ENCODE measurements at regions not wholly inside any gene's neighbourhood (a gene's known extent, or its start where the extent isn't known, plus 50 kb on each side); places are given as distances from the start of the nearest gene placed in this dataset.
"Not testable (repeated sequence)": the region's sequence is repeated elsewhere in the genome, so short reads cannot be mapped to it uniquely, and the experiment has no call there.

- no peak overlapping the region for H3K4me3 ChIP-seq (ENCODE audit: low read length)
- TF ChIP-seq CTCF (IDR thresholded peaks at IDR 0.05; ENCODE audit: insufficient read depth, low read depth, low read length, missing control alignments) = no peak
- DNase-seq (ENCODE audit: low read depth) = no peak
These were observed 54.2 kb upstream of the RABGAP1L start for GRCh38 chr1:174105086-174105485.

GRCh38 chr1:174103766-174104165, 55.6 kb upstream of the RABGAP1L start:
- H3K4me3 ChIP-seq (ENCODE audit: low read length) = no peak overlapping the region
- TF ChIP-seq CTCF (IDR thresholded peaks at IDR 0.05; ENCODE audit: insufficient read depth, low read depth, low read length, missing control alignments) = no peak
- DNase-seq (ENCODE audit: low read depth) = no peak

GRCh38 chr1:174101976-174102375, 57.3 kb upstream of the RABGAP1L start:
- not testable (repeated sequence) for H3K4me3 ChIP-seq (ENCODE audit: low read length)
- peak; percentile 50 for DNase-seq (ENCODE audit: low read depth)

GRCh38 chr1:174097426-174097825, 61.9 kb upstream of the RABGAP1L start:
- TF ChIP-seq CTCF (IDR thresholded peaks at IDR 0.05; ENCODE audit: insufficient read depth, low read depth, low read length, missing control alignments) = no peak
- DNase-seq (ENCODE audit: low read depth) = no peak
- no peak overlapping the region for H3K4me3 ChIP-seq (ENCODE audit: low read length)

- TF ChIP-seq CTCF (IDR thresholded peaks at IDR 0.05; ENCODE audit: insufficient read depth, low read depth, low read length, missing control alignments) = peak; percentile 12
- not testable (repeated sequence) for H3K4me3 ChIP-seq (ENCODE audit: low read length); DNase-seq (ENCODE audit: low read depth)
These were observed 65.5 kb upstream of the RABGAP1L start for GRCh38 chr1:174093789-174094188.

- no peak overlapping the region for H3K4me3 ChIP-seq (ENCODE audit: low read length)
- DNase-seq (ENCODE audit: low read depth) = no peak
- no peak for TF ChIP-seq CTCF (IDR thresholded peaks at IDR 0.05; ENCODE audit: insufficient read depth, low read depth, low read length, missing control alignments)
These were observed 68.3 kb upstream of the RC3H1 start for GRCh38 chr1:174090471-174090870.

- no peak for TF ChIP-seq CTCF (IDR thresholded peaks at IDR 0.05; ENCODE audit: insufficient read depth, low read depth, low read length, missing control alignments)
- DNase-seq (ENCODE audit: low read depth) = peak; percentile 19
- H3K4me3 ChIP-seq (ENCODE audit: low read length) = no peak overlapping the region
These were observed 58.7 kb upstream of the RC3H1 start for GRCh38 chr1:174080819-174081218.

GRCh38 chr1:174079796-174080195, 57.6 kb upstream of the RC3H1 start:
- no peak for TF ChIP-seq CTCF (IDR thresholded peaks at IDR 0.05; ENCODE audit: insufficient read depth, low read depth, low read length, missing control alignments)
- no peak for DNase-seq (ENCODE audit: low read depth)
- no peak overlapping the region for H3K4me3 ChIP-seq (ENCODE audit: low read length)

- not testable (repeated sequence) for H3K4me3 ChIP-seq (ENCODE audit: low read length)
- peak; percentile 55 for DNase-seq (ENCODE audit: low read depth)
These were observed 56.8 kb upstream of the RC3H1 start for GRCh38 chr1:174078916-174079315.
